NCI-H1092 treated with DMSO at 0.1 percent for 48 hours (cell line): ENCODE measurements at regions not wholly inside any gene's neighbourhood (a gene's known extent, or its start where the extent isn't known, plus 50 kb on each side); places are given as distances from the start of the nearest gene placed in this dataset.
"Not testable (repeated sequence)": the region's sequence is repeated elsewhere in the genome, so short reads cannot be mapped to it uniquely, and the experiment has no call there.

ENCODE experiments used
- DNase-seq: peaks from one replicate; lab custom pipeline; 2025; lab: John Stamatoyannopoulos, UW

DNA sequence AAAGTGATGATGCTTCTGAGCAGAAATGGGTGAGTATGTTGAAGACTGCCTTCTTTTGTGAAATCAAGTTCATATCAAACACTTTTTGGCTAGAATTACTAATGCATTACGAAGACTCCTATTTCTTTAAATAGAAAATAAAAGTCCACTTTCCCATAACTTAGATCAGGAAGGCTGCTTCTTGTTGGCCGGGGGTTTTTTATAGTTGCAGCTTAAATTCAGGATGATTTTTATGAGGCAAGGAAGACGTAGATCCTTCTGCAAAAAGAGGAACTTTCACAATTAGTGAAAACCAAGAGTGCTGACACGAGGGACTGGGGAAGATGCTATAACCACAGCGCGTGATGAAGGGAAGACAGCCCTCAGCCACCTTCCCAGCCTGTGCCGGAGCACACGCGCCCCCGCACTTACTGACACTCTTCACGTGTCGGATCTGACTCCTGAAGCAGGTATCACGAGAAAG, 206.1 kb upstream of the PRDM1 start:
- DNase-seq, result no peak

DNA sequence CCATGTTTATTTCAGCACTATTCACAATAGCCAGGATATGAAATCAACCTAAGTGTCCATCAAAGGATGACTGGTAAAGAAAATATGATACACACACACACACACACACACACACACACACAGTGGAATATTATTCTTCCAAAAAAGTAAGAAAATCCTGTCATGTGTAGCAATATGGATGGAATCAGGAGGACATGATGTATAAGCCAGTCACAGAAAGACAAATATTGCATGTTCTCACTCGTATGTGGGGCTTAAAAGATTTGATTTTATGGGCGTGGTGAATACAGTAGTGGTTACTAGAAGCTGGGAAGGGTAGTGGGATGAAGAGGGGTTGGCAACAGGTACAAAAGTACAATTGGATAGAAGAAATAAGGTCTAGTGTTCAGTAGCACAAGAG, 207.0 kb upstream of the PRDM1 start:
- no peak for DNase-seq

DNA sequence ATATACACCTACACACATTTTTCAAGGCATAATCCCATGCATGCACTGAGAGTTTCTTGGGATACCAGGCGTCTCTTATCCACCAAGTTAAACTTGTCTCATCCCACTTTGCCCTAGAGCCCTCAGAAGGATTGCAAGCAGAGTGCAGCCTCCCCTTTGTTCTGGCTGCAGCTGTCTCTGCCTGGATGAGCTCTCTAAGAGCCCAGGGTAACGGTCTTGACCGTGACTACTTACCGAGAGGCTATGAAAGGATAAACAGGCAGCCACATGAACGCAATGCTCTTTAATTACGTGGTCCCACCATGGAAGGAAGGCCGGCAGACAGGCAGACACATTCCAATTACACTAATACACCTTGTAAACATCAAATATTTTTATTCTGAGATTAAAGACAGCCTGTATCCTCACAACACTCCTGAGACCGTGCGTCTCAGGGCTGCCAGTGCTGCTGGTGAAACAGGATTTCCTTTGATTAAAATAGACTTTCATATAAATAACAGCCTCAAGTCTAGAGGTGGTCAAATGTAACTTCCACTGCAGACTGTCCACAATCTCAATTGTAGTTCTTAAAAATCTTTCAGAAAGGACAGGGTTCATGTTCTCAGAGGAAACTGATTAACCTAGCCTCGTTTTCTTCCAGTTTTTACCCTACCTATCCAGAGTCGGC, 210.0 kb upstream of the PRDM1 start:
- no peak for DNase-seq

DNA sequence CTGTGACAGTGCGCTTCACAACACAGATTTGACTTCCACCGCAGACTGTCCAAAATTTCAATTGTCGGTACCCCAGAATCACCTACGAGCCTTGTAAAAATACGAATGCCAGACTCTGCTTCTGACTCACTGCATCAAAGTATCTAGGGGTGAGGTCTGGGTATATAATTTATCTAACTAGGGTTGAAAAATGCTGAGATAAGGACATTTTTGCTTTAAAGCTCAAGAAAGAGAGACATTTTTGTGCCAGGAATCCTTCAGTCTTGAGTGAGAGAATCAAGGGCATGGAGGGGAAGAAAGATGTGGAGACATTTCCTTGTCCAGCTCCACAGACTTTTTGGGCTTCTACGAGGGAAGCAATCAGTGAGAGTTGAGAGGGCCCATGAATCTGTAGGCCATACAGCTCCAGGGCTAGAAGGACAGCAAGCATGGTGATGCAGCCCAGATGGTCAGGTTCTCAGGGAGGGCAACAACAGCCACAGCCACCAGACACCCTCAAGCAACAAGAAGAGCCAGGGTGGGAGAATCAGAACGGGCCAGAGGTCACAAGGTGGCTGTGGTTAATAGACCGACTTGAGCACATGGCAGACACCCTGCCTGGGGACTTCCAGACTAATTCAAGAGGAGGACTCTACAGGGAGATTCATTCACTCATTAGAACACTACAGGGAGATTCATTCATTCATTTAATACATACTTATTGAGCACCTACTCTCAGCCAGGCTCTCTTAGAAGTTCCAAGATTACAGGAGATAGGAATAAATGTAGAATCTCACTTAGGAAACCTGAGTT, 211.1 kb upstream of the PRDM1 start:
- DNase-seq, result no peak

DNA sequence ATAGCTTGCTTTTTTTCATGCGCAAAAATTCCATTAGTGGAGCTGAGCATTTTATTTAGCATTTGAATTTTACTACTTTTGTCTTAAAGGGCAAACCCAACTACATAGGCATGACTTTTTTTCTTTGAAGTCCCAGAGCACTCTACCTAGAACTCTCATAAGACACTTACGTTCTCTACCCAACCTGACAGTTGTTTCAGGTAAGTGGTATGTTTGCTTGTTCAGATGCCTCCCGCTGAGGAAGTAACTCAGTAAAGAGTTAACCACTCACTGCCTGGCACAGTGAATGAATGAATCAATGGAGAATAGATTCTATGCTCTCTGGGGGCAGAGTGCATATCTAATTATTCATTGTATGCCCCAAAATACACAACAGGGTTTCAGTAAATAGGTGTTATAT, 212.3 kb upstream of the PRDM1 start:
- DNase-seq, result no peak

DNA sequence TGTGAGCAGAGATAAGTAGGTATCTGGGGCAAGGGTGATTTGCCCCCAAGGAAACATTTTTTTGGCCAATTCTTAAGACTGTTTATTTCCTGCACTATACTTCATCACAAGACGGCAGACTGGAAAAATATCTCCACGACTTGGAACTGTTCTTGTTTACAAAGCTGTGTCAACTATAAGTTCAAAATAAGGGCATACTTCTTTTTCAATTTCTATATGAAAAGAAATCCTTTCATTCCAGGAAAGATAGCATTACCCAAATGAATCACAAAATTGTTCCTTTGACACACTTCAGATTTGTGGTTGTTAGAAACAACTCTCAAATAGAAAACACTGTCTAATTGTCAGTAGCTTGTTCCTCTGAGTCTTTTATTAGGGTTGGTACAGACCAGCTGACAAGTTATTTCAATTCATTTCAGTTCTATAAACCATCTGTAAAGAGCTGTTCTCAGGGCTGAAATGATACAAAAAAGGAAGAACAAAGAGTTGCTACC, 212.9 kb upstream of the PRDM1 start:
- no peak for DNase-seq

DNA sequence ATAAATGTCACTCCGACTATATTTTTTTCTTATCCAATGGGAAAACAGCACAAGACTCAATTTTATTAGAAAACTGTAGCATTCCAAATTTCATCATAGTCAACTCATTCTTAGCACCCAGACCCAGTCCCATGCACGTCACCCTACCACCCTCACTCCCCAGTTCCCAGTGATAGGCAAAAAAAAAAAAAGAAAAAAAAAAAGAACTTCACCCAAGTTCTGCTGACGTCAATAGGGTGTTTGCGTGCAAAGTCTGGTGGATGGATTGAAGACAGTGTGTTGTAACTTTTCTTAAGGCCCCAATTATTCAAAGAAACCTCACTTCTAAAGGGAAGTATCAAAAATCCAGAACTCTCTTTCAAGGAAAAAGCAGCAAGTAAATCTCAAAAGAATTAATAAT, 213.9 kb upstream of the PRDM1 start:
- no peak for DNase-seq

DNA sequence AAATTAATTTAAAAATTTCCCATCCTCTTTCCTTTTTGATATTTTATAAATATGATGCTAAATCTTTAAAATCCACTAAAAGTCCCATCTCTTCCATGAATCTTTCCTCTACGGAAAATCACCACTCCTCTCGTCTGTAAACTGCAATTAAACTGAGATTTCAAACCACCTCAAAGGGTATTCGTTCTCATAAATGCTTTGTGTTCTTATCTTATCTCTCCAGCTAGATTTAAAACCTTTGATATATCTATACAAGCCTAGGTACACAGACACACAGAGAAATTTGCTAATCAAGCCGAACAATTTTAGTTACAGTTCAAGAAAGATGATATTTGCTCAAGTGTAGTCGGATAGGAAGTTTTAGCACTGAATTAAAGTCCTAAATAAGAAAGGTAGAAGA, 214.6 kb upstream of the PRDM1 start:
- DNase-seq, result no peak

DNA sequence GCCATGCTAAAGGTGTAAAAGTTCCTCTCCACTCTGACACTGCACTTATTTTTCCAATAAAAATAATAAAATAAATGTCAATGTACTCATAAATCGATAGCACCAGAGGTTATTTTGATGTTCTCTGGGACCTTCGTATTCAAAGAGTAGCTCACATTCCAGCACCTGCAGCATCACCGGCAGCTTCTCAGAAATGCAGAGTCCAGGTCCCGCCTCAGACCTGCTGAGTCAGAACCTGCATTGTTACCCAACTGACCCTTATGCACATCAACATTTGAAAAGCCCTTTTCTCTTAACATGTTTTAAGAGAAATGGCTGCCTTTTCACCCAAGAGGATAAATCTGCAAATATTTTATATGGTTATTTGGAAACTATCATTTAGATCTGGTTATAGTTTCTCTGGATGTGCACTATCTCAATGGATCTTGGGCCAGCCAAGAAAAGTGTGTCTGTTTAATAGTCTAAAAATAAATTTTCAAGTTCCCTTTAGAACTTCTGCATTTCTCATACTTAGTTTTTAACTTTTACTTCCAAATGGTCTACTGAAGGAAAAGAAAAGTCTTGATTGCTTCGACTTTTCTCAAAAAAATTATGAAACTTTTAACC, 216.2 kb upstream of the PRDM1 start:
- no peak for DNase-seq

DNA sequence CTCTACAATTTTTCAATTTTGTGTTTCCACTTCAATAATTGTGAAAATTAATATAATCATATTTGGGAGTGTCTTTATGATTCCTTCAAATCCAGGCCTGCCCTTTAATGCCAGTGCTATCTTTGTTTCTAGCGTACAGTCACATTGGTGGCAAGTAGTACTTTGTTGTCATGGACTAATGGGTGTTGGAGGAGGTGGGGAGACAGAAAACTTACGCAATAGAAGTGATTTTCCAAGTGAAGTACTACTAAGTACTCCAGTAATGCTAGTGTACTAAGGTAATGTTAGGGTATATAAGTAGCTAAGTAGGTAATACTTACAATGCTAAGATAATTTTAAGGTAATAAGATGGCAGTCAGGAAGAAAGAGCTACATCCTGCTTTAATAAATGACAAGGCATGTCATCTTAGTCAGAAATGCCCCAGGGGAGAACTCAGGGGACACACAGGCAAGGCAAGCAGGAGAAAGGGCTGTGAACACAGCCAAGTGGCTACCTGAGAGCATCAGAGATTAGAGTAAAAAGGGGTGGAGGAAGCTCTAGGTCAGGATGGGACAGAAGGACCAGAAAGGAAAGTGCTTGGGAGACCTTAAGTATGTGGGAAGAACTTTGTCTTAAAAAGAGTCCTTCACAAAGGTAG, 217.2 kb upstream of the PRDM1 start:
- no peak for DNase-seq

DNA sequence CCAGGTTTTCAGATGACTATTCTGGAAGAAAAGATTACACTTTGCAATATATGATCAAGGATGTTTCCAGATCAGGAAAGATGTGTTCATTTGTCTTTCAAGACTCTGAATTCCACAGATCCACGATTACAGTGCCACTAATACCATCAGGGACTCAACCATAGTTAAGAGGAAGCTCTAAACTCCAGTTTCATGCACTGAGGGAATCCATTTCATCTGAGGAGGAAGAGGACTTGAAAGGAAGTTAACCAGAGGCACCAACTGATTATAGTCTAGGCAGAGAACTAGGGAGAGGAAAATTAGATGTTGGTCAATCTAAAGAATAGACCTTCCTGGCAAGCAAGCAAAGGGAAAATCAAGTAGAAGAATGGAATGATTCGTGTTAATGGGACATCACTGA, 218.3 kb upstream of the PRDM1 start:
- no peak for DNase-seq

DNA sequence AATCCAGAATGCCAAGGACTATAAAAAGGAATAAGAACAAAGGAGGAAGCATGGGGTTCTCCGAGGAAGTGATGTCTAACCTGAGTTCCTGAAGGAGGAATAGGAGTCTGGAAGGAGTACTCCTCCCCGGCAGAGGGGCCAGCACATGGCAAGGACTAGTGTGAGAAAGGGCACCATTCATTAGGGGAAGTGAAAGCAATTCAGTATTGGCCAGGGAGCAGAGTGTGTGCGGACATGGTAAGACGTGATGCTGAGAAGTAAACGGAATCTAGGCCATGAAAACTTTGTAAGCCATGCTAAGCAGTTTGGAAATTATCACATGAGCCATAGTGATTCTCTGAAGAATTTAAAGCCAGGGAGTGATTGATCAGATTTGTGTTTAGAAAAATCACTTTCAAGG, 218.9 kb upstream of the PRDM1 start:
- no peak for DNase-seq

DNA sequence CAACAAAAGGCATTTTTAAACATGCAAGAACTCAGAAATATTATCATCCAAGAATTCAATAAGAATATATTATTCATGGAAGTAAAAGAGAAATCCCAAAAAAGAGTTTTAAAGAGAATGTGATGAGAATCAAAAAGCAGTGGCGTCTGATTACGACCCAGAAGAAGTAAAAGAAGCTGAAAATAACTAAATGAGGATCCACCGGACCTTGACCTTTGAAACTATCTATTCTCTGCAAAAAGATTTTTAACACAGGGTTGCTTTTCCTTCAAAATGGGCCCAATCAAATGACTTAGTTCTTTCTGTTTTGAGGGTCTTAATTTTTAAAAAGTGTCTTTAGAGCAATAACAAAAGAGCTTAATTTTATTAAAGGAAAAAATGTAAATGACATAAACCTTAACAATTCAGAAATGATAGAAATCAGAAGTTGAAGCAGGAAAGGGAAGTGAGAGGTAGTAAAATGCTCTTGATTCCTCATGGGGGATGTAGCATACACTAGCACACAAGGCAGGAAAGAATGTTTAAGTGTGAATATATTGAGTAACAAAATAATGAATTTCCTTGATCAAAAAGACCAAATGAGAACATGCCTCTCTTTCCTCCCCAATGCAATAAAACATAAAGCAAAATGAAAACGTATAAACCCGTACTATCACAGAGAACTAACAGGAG, 223.1 kb upstream of the PRDM1 start:
- DNase-seq, result no peak

DNA sequence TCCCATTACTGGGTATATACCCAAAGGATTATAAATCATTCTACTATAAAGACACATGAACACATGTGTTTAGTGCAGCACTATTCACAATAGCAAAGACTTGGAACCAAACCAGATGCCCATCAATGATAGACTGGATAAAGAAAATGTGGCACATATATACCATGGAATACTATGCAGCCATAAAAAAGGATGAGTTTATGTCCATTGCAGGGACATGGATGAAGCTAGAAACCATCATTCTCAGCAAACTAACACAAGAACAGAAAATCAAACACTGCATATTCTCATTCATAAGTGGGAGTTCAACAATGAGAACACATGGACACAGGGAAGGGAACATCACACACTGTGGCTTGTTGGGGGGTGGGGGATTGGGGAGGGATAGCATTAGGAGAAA, 225.2 kb upstream of the PRDM1 start:
- not testable (repeated sequence) for DNase-seq

DNA sequence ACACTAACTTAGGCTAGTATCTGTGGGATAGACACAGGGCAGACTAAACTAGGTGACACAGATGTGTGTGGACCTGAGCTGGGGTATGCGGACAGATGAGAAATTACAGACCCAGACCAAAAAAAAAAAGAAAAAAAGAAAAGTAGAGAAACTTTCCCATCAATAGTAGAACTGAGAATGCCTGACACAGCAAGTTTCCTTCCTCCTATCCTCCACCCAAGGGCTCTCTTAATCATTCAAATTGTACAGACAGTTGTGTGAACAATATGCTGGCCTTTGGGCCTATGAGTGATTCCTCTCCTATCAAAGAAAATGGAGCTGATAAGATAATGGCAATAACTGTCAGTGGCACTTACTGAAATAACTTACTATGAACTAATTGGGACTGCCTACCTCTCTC, 226.7 kb upstream of the PRDM1 start:
- DNase-seq, result no peak

DNA sequence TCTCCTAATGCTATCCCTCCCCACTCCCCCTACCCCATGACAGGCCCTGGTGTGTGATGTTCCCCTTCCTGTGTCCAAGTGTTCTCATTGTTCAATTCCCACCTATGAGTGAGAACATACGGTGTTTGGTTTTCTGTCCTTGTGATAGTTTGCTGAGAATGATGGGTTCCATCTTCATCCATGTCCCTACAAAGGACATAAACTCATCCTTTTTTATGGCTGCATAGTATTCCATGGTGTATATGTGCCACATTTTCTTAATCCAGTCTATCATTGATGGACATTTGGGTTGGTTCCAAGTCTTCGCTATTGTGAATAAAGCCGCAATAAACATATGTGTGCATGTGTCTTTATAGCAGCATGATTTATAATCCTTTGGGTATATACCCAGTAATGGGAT, 227.5 kb upstream of the PRDM1 start:
- DNase-seq, result not testable (repeated sequence)

DNA sequence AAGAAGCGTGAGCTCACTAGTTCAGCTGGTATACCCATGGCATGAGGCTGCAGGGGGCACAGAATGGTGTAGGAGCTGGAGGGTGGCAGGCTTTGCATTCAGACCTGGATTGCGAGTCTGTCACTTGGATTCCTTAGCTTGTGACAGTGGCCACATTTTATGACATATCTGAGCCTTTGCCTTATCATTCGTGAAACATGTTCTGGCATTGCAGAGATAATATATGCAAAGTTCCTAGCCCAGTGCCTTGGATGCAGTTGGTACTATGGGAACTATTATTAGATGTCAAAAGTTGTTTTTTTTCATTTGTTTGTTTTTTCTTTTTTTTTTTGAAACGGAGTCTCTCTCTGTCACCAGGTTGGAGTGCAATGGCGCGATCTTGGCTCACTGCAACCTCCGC, 230.7 kb upstream of the PRDM1 start:
- DNase-seq, result no peak

DNA sequence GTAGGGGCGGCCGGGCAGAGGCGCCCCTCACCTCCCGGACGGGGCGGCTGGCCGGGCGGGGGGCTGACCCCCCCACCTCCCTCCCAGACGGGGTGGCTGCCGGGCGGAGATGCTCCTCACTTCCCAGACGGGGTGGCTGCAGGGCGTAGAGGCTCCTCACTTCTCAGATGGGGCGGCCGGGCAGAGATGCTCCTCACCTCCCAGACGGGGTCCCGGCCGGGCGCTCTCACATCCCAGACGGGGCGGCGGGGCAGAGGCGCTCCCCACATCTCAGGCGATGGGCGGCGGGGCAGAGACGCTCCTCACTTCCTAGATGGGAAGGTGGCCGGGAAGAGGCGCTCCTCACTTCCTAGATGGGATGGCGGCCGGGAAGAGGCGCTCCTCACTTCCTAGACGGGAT, 232.2 kb upstream of the PRDM1 start:
- not testable (repeated sequence) for DNase-seq

DNA sequence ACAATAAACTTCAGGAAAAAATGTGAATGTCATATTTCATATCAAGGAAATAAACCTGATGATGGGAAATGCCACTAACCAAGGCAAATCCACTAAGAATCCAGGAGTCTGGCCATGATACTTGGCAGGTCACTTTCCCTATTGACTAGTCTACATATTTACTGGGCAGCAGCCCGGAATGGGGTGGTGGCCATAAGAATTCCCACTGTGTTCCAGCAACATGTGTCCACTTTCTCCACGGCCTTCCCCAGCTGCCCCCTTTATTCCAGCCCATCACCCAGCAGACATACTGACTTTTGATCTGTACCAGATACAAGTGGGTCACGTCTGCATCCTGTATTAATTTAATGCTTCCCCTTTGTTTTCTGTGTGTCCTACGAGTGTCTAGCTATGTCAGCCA, 234.5 kb upstream of the PRDM1 start:
- DNase-seq, result no peak

DNA sequence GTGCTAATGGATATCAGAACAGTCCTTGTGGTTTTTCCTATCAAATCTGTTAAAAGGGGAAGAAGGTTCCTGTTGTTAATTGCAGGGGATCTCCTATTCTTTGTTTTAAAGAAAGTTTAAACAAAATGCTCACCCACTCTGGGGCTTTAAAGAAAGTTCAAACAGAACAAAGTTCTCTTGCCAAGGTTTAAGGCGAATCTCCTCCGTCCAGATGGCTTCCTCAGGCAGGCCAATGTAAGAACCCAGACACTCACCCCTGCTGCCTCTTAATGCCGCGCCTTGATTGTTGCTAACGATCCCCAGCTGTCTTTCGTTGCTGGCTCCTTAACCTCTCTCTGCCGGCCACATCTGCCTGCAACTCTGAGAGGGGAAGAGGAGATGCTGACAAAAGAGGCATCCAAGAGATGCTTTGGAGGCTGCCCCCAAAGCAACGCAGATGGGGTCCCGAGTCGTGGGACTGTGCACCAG, 235.0 kb upstream of the PRDM1 start:
- DNase-seq, result no peak

DNA sequence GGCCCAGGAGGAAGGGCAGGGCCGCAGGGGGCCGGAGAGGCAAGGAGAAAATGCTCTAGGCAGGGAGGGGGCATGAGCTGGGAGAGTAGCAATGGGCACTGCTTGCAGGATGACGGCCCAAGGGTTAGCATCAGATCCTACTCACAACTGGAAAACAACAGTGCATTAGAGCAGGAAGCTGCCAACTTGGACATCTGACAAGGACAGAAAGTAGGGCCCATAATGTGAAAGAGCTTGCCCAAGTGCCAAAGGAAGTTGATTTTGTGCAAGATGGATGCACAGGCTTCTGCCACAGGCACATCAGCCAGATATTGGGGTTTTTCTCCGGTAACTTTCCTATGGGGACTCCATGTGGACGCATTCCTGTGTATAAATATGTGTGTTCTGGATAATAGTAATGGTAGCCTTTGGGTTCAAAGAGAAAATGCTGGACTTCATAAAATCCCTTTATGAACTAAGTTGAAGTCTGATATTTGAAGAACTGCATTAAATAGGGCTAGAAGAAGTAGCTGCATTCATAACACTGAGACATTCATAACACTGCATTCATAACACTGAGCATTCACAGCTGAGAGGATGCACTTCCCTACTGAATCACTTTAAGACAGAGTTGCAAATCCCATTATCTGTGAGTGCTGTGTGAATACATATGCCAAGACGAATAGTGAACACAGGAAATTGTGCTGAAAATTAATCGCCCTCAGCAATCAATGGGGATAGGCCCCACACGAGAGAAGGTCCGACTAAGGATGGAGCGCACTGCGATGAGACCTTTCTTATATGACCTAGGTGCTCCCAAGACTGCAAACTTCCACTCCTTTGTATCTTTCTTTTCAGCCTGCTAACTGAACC, 235.6 kb upstream of the PRDM1 start:
- no peak for DNase-seq
